Endometrium (tissue), 2 donors: ENCODE measurements at regions not wholly inside any gene's neighbourhood (a gene's known extent, or its start where the extent isn't known, plus 50 kb on each side); places are given as distances from the start of the nearest gene placed in this dataset.
"Not testable (repeated sequence)": the region's sequence is repeated elsewhere in the genome, so short reads cannot be mapped to it uniquely, and the experiment has no call there.

ENCODE experiments used
- FAIRE-seq: peaks from 2 replicates; lab custom pipeline; 2012; peaks lifted over from hg19 to GRCh38; lab: Jason Lieb, UNC
- donor health status: control.
- donor health status: control.

DNA sequence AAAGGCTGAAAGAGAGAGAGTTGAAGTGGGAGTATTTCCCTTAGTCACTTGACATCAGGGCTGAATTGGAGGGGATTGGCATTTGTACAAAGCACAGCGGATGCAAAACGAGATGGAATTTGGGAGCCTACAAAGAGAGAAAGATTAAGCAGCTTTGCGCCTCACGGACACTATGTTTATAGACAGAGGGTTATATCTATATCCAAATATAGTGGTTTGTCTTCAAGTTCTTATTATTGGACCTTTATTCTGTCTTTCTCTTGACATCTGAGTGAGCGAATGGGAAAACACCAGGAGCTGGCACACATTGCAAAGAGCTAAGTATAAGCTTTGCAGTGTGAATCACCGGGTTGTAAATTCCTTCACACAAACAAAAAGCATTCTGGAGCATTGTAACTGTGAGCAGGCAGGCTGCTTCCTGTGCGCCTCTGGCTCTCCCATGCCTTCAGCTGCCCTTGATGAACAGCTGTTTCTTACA lies 500.2 kb downstream of the STIM2 start:
- FAIRE-seq = peak; percentile 46

DNA sequence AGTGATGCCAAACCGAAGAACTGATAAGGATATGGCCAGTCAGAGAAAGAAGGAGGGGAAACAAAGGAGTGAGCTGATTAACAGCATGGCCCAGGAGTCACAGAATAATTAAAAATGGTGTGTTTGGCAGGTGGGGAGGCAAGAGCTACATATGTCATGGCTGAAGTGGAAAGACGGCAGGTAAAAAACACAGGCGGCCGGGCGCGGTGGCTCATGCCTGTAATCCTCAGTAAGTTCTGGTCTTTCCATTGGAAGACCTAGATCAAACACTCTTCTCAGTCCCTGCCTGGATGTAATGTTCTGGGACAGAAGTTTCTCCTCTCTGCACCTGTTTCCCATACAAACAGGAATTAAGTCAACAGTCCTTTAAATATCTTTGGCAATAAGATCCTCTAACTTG lies 503.9 kb downstream of the STIM2 start:
- FAIRE-seq = no peak

DNA sequence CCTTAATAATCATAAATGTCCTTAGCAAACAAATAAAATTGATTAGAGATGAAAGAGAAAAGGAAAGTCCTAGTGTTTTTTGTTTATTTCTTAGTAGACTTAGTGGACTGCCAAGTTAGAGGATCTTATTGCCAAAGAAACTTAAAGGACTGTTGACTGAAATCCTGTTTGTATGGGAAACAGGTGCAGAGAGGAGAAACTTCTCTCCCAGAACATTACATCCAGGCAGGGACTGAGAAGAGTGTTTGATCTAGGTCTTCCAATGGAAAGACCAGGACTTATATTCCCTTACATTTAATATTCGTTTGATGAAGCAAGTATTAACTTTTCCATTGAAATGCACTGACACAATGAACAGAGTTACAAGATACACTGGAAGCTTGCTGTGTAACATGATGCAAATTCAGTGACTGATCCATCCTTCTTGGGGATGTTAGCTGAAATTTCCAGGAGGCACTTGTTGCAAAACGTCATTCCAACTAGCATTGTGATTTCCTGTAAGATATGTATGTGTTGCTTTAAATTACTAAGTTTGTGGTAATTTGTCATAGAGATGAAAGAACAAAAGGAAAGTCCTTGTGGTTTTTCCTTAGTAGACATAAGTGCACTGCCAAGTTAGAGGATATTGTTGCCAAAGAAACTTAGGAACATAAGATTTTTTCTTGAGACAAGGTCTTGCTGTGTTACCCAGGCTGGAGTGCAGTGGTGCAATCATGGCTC lies 505.6 kb downstream of the STIM2 start:
- FAIRE-seq = no peak

DNA sequence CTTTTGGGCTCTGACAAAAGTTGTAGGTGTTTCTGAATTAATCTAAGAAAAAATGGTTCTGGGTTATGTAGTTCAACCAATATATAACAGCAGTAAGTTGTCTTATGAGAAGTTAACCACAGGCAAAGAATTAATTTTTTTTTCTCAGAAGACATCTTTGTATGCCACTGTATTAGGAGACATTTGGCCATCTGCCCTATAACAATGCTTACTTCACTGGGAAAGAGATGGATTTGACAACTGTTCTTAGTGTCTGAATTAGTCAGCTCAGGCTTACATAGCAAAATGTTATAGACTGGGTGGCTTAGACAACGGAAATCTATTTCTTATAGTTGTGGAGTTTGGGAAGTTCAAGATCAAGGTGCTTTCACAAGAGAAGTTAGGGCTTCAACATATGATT lies 508.1 kb downstream of the STIM2 start:
- FAIRE-seq = no peak

DNA sequence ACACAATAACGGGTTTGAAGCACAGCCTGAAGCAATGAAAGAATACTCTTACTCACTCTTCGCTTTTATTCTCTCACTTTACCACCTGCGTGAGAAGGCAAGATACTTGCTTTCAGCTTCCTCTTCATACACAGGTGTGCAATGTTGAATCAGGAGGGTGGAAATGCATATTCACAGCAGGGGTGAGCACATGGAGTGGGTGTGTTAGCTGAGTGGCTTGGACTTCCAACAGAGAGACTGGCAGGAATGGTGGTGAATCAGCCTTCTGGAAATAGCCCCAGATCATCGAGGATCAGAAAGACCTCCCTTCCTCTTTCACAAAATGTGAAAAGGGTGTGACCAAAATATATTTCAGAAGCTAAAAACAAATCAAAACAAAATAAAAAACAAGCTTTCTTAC lies 521.2 kb downstream of the STIM2 start:
- FAIRE-seq = no peak

DNA sequence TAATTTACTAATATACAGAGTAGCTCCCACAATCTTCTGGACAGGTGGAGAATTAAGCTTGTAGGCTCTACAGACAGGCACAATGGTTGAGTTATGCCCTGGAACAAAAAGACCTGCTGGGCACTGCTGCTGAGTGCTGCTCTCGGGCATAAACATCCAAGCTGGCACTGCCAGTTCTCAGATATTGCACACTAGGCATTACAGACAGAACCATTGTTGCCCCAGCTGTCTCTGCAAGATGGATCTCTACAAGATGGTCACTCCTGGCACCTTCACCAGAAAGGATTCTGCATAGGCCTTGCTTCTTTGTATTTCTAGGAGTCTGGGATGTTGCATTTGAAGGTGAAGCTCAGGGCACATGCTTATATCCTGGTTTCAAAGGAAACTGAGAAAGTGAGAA lies 527.1 kb downstream of the STIM2 start:
- no peak for FAIRE-seq

DNA sequence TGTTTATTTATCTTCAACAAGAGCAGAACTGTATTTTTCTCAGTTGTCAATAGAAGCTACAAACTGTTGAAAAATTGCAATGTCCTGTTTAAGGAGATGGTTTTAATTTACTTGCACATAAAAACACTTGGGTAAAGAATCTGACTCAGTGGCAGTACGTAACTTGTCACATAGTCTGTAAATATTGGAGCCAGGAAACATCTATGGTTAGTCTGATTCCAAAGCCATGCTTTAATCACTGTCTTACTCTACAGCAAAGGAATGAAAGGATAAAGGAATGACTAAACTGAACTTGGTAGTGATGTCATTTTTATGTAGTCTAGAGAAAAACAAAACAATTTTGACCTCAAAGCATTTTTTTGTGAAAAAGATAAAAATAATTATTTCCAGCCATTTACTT lies 537.2 kb downstream of the STIM2 start:
- peak; percentile 48 for FAIRE-seq

DNA sequence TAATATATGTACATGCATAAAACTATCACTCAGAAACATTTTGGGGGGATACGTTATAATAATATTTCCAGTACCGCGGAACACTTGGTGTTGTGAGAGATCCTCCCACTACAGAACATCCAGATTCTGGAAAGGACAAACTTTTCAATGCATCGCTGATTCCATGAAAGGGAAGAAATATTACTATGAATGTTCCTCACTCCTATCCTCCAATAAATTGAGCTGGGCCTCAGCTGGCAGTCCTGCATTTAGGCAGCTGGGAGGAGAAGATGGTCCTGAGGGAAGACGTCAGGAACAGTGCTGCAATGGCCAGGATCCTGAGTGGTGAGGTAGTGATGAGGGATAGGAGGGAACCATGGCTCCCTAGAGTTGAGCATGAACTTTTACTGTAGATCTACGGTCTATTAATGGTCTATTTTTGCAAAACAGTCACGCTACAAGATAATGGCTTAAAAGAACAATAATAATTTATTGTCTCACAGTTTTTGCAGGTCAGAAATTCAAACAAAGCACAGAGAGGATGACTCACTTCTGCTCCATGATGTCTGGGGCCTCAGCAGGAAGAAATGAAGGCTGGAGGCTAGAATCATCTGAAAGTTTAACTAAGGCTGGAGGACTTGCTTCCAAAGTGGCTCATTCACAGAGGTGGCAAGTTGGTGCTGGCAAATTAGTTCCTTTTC lies 538.1 kb downstream of the STIM2 start:
- FAIRE-seq = no peak

DNA sequence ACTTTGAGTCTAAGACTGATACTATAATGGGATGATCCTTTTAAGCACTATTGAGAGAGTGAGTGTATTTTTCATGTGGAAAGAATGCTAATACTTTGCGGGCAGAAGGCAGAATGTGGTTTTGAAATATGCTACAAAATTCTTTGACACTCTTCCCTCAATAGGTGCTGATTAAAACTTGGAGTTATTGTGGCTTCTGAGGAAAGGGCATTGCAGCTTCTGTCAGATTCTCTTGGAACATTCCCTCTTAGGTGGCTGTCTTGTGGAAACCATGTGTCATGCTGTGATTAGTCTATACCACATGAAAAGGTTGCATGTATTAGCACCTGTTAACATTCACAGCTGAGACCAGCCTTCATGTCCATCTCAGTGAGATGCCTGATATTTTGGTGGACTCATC lies 547.0 kb downstream of the STIM2 start:
- no peak for FAIRE-seq

DNA sequence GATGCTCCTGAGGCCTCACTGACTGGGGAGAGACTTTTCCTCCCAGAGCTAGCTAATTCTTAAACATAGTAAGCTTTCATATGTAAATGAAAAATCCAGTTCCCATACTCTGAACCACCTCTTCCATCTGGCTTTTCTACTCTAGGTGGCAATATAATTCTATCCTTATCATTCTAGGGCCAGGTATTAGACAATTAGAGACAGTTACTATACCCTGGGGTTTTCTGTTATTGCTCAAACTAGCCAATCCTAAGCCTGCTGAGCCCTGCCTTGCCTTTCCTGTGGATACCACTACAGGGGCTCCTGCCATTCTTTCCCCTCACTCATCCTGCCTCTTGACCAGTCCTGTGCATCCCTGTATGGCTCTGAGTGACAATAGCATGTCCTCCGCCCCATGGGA lies 552.0 kb downstream of the STIM2 start:
- FAIRE-seq = no peak

DNA sequence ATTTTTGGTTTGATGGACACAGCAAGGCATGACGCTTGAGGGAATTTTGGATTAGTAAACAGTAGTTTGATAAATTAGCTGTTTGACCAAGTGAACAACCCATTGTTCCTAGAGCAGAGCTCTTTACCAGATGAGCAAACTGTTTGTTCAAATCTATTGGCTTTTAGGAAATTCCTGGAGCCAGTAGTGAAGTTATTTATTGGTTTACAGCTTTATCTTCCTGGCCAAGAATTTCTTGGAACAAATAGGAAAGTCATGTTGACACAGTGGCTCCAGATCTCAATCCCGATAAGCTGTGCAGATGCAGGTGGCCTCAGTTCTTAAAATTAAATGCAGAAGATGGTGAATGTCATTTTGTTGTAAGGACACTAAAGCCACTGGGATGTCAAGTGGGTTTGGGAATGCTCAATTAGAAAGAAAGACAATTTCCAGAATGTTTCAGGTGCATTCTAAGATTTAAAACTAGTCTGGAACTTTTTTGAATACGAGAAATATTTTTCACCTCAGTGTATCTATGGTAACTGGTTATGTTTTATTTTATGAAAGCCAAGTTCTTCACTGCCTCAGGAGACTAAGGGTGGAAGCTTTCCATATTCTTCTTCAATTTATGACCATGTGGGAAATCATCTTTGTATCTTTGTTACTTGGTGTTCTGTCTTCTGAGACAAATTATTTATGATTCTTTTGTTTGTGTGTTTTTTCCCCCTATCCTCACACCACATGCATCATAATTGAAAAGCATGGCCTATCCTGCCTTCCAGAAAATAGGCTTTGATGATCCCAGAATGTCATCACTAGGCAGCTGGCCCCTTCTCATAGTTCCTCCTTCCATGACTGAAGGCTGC lies 554.5 kb downstream of the STIM2 start:
- FAIRE-seq = peak; percentile 98

DNA sequence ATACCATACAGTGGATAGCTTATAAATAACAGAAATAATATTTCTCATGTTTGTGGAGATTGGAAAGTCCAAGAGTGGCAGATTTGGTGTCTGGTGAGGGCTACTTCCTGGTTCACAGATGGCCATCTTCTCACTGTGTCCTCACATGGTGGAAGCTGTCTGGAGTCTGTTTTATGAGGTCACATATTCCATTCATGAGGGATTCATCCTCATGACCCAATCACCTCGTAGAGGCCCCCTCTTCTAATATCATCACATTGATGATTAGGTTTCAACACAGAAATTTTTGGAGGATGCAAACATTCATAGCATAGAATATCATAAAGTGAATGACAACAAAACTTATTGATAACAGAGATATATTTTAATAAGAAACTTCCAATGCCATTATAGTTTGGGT lies 568.0 kb downstream of the STIM2 start:
- no peak for FAIRE-seq

DNA sequence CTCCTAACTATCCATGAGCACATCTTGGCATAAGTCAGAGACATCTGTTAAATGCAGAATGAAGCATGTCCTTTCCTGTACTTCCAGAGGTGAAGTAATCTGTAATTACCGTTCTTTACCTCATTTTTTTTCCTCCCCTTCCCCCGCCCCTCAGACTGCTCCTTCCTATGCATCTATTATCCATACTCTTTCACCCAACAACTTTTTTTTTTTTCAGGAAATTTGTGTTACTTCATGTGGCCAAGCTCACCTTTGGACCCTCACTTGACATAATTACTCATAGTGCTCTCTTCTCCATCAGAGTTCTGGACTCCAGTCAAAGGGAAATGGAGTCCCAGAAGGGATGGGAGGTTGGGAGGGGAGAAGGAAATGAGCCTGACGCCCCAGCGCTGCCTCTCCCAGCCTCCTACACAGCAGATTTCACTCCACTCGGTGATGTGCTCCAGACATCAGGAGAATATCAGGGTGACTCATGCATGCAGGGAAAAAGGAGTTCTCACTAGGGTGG lies 568.8 kb downstream of the STIM2 start:
- FAIRE-seq = no peak

DNA sequence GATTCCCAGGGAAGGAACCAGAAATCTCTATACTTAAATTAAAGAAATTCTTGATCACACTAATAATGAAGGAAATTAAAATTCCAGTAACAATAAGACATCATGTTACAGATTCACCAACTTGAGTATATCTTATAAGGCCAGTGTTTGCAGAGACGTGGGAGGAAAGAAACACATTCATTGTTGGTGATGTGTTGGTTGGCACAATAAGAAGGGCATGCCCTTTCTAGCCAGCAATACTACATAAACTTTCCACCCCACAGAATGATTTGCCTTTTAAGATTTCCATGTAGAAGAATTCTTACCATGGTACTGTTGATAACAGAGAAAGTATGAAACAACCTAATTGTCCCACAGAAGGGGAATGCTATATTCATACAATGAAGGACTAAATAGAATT lies 581.5 kb downstream of the STIM2 start:
- FAIRE-seq = no peak

DNA sequence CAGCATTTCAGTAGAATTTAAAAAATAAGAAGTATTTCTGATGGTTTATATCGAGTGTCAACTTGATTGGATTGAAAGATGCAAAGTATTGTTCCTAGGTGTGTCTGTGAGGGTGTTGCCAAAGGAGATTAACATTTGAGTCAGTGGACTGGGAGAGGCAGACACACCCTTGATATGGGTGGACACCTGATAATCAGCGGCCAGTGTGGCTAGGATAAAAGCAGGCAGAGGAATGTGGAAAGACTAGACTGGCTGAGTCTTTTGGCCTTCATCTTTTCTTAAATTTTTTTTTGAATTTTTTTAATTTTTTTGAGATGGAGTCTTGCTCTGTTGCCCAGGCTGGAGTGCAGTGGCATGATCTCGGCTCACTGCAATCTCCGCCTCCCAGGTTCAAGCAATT lies 582.0 kb downstream of the STIM2 start:
- FAIRE-seq = not testable (repeated sequence)

DNA sequence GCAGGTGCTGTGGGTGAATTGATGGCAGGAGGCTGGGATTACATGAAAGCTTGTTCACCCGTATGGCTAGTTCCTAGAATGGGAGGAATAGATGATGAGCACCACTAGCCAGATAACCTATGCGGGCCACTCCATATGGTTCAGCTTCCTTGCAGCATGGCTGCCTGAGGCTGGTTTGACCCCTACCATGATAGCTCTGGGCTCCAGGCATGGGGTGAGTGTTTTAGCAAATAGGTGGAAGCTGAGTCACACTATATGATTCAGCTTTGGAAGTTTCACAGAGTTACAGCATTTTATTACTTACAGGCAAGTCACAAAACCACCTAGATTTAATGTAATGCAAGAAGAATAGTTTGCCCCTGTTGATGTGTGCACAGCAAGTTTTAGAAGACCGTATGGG lies 603.2 kb downstream of the STIM2 start:
- no peak for FAIRE-seq

DNA sequence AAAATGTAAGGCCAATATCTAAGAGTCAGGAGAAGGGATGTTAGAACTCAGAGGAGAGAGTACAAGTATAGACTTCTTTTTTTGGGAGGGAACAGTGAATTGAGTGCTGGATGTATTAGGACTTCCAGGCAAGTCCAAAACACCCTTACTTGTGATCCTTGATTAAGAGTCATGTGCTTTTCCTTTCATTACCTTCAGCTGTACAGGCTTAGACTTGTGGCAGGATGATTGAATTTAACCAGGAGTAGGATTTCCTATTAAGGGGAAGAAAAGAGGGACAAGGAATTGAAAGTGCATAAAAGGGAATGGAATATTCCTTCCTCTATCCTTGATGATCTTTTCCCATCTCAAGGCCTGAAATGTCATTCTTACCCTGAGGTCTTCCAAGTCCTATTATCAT lies 606.7 kb downstream of the STIM2 start:
- FAIRE-seq = no peak

DNA sequence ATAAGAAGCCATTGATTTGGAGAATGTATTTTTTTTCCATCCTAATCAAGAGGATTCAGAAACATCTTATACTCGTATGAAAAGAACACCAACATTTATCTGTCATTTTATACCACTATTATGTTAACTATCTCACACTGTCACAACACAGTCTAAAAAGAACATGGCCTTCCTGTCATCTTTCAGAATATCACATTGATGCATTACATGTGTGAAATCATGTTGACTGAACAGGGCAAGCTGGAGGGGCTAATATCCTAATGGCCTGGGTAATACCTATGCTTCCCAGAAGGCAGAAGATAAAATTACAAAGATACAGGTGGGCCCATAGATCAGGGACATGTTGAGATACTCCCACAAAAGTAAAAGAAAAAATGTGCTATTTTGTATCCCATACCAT lies 611.7 kb downstream of the STIM2 start:
- no peak for FAIRE-seq

DNA sequence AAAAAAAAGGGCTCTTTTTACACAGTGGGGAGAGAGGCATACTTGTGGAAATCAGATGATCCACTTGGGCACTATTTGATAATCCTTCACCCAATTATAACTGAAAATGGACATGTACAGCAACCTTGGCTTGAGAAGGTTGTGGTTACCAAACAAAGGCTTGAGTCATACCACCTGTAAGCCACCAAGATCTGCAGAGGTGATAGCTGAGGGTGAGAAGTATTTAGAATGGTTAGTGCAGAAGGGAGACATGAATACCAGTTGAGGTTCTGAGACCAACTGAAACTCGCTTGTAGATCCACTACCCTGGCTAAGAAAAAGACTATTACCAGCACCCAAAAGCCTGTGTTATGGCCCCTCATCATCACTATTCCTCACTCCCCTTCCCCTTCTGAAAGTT lies 614.0 kb downstream of the STIM2 start:
- FAIRE-seq = no peak

DNA sequence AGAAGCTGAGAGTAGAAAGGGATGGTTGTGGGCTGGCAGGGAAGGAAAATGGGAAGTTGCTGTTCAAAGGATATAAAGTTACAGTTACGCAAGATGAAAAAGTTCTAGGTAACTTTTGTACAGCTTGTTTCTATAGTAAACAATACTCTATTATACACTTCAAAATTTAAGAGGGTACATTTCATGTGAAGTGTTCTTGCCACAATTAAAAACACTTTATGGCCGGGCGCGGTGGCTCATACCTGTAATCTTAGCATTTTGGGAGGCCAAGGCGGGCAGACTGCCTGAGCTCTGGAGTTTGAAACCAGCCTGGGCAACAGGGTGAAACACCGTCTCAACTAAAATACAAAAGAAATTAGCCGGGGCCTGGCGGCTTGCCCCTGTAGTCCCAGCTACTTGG lies 623.6 kb downstream of the STIM2 start:
- FAIRE-seq = no peak

DNA sequence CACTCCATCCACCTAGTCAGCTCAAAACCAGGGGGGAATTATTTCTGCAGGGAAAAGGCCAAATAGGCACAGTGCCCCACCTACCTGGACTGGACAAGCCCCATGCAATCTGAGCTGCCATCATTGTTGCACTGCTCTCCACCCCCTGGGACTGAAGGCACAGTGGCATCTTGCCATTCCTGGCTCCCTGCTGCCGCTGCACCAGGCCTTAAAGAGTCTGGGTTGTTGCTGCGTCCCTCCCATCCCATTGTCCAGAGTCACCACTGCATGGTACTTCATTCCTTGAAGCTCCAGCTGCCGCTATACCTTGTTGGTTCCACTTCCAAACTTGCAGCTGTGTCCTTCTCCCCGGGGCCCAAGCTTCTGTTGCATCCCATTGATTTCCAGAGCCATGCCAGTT lies 629.7 kb downstream of the STIM2 start:
- FAIRE-seq = no peak

DNA sequence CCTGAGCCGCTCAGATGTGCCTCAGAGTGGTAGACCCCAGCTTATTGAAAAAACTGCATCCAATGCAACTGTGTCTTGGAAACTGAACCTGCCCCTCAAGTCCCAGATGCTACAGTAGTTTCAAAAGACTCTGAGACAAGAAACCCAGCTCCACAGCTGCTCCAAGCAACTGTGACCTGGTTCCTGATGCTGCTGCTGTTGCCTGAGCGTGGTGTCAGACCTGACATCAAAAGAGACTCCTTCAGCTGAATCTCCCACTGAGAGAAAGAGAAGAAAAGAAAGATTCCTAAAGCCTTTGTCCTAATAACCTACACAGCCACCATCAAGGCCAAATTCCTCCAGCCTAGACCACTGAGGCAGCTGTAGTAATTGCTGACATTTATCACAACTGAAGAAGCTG lies 630.1 kb downstream of the STIM2 start:
- FAIRE-seq = no peak

DNA sequence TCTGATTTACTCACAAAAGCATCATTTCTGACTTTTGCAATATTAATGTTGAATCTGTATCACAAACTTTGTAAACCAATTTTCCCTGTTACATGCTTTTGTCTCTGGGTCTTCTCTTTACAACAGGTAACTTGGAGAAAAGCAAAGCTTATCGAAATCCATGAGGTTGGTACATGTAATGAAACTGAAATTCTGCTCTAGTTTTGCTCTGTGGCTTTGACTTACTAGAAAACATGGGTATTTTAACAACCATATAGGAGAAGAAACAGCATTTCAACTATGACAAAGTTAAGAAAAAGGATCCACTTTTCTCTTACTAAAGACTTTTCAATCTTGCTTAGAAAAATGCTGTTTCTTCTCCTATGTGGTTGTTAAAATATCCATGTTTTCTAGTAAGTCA lies 645.8 kb downstream of the STIM2 start:
- FAIRE-seq = no peak
